Activated B cell treated with CpG ODN at 0.5 μM for 24 hours (primary cell): ENCODE measurements at regions not wholly inside any gene's neighbourhood (a gene's known extent, or its start where the extent isn't known, plus 50 kb on each side); places are given as distances from the start of the nearest gene placed in this dataset.

Source experiments
- ATAC-seq: fragments of 200-7000 bp; cut with Tn5 transposase; one replicate; pipeline ENCODE4 v1.10.0; 2021; ENCODE audit warnings: low read depth, mild to moderate bottlenecking, moderate library complexity
- CTCF ChIA-PET: fragments of 350-600 bp; sonication (Branson Sonifier 250); formaldehyde crosslinking; loops from one replicate; lab custom pipeline; 2021; ENCODE audit warnings: antibody characterized with exemption; lab: Charles Lee
- POLR2A ChIA-PET: fragments of 350-600 bp; sonication (Branson Sonifier 250); formaldehyde crosslinking; loops from one replicate; lab custom pipeline; 2021; ENCODE audit warnings: antibody characterized with exemption; lab: Charles Lee
- DNase-seq: peaks from one replicate; pipeline ENCODE4 v3.0.0; 2022
- H3K27ac Mint-ChIP-seq: one replicate; pipeline ENCODE4 v1.8.0; 2020; ENCODE audit warnings: mixed read lengths
- H3K27me3 Mint-ChIP-seq: one replicate; pipeline ENCODE4 v1.8.0; 2021; ENCODE audit warnings: mixed read lengths
- H3K36me3 Mint-ChIP-seq: one replicate; pipeline ENCODE4 v1.8.0; 2021; ENCODE audit warnings: low read depth, mixed read lengths
- H3K4me1 Mint-ChIP-seq: one replicate; pipeline ENCODE4 v1.8.0; 2021; ENCODE audit warnings: mixed read lengths
- H3K4me3 Mint-ChIP-seq: one replicate; pipeline ENCODE4 v1.8.0; 2020; ENCODE audit warnings: mild to moderate bottlenecking, mixed read lengths
- H3K9me3 Mint-ChIP-seq: one replicate; pipeline ENCODE4 v1.8.0; 2020; ENCODE audit warnings: mixed read lengths
- intact Hi-C: fragments of 100-400 bp; cut with micrococcal nuclease; formaldehyde crosslinking; loops from one replicate; pipeline ENCODE4 v1.15.1; 2024
- TF ChIP-seq, protein P1 (sequence below): fragments of 200-600 bp; IDR thresholded peaks from one replicate; pipeline ENCODE4 v1.8.0; 2022; ENCODE audit warnings: antibody characterized with exemption, mild to moderate bottlenecking

DNA sequence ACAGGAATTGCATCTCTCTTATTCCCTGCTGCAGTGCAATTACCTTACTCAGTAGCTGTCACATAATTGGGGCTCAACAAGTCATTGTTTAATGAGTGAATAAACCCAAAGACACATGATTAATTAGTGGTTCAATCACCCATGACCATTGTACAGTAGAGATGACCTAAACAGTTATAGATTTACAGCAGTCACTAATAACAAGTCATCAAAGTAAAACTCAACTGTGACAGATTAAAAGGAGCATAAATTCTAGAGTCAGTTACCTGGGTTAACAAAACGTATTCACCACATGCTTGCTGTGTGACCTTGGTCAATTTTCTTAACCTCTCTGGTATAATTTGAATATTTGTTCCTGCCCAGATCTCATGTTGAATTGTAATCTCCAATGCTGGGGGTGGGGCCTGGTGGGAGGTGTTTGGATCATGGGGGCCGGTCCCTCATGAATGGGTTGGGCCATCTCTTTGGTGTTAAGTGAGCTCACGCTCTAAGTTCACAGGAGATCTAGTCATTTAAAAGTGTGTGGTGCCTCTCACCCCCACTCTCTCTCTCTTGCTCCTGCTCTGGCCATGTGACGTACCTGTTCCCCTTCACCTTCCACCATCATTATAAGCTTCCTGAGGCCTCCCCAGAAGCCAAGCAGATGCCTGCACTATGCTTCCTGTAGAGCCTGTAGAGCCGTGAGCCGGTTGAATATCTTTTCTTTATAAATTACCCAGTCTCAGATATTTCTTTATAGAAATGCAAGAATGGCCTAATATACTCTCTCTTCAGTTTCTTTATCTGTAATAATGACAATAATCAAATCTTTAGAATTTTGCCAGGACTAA is 141.9 kb upstream of the PLEKHG7 start:
- H3K9me3 Mint-ChIP-seq: peaks cover 3% of the 10 kb centered on the region
- peaks cover 89% of the 10 kb centered on the region for H3K4me1 Mint-ChIP-seq
- TF ChIP-seq, protein P1, sequence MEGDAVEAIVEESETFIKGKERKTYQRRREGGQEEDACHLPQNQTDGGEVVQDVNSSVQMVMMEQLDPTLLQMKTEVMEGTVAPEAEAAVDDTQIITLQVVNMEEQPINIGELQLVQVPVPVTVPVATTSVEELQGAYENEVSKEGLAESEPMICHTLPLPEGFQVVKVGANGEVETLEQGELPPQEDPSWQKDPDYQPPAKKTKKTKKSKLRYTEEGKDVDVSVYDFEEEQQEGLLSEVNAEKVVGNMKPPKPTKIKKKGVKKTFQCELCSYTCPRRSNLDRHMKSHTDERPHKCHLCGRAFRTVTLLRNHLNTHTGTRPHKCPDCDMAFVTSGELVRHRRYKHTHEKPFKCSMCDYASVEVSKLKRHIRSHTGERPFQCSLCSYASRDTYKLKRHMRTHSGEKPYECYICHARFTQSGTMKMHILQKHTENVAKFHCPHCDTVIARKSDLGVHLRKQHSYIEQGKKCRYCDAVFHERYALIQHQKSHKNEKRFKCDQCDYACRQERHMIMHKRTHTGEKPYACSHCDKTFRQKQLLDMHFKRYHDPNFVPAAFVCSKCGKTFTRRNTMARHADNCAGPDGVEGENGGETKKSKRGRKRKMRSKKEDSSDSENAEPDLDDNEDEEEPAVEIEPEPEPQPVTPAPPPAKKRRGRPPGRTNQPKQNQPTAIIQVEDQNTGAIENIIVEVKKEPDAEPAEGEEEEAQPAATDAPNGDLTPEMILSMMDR: no peak
- H3K36me3 Mint-ChIP-seq: peaks cover 3% of the 10 kb centered on the region
- H3K27me3 Mint-ChIP-seq: no peaks in the 10 kb centered on the region
- ChIA-PET POLR2A (interaction anchor here (1.0 to 1.9 kb wide), 3 partner anchors 56 to 417 kb away, joined by 3 to 8 read pairs (median 6); partner anchors contain the start of gene BTG1), CTCF (no interaction called here)
- DNase-seq (no peak), ATAC-seq (no peak)
- intact Hi-C loops: no loop called here
- peak overlapping the region; percentile 65 for H3K27ac Mint-ChIP-seq
- H3K4me3 Mint-ChIP-seq: no peak overlapping the region

DNA sequence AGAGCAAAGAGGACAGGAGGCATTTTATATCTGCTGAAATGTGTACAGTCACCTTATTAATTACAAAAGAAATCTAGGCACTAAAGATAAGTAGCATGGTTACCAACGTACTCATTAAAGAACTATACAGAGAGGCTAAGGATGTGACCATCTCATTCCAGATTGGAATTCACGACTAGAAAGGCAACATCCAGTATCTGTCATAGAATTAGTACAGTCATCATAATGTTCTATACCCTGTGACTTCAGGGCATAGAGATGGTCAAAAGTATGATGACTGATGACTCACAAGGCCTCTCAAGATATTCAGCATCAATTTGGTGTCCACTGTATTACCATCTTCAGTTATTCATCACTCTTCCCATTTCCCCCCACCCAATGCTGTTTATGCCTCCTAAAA is 144.0 kb upstream of the PLEKHG7 start:
- H3K36me3 Mint-ChIP-seq: peaks cover 3% of the 10 kb centered on the region

DNA sequence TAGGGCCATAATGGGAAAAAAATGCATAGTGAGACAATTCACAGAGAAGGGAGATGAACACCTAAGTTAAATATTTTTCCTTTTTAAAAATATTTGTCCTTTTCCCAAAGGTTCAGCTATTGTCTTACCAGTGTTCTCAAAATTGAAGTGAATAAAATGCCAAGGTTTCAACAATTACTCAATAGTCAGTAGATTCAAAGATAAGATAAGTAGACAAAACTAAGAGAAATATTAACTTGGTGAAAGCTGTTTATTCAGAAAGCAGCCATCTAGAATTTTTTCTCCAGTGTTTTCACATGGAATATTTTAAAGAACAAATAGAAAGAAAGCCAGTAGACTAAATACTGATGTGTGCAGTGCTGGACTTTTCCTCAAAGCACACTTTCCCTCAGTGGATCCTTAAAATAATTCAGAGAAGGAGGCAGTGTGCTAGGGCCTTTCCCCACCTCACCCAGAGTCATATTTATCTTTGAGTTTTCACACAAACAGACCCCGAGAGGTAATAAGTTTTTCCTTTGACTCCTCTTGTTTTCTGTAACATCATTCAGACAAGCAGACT is 144.5 kb upstream of the PLEKHG7 start:
- TF ChIP-seq, protein P1: no peak
- peaks cover 3% of the 10 kb centered on the region for H3K36me3 Mint-ChIP-seq
- ChIA-PET POLR2A (interaction anchor here (0.7 to 3.0 kb wide), 7 partner anchors 52 to 413 kb away, joined by 3 to 28 read pairs (median 4); partner anchors contain the start of gene BTG1), CTCF (interaction anchor here (1.1 kb wide), 1 partner anchor 56 kb away, joined by 4 read pairs; no protein-coding TSS in a partner anchor)
- peak overlapping the region; percentile 33 for H3K4me3 Mint-ChIP-seq
- H3K27ac Mint-ChIP-seq: peak overlapping the region; percentile 75
- ATAC-seq: no peak
- intact Hi-C loops: loop anchor here (5.0 kb wide), 1 partner anchor 276 kb away; no protein-coding TSS in a partner anchor
- no peak for DNase-seq
- no peaks in the 10 kb centered on the region for H3K9me3 Mint-ChIP-seq
- H3K27me3 Mint-ChIP-seq: no peaks in the 10 kb centered on the region
- peaks cover 84% of the 10 kb centered on the region for H3K4me1 Mint-ChIP-seq

More for the DNA sequence above, 144.0 kb upstream of the PLEKHG7 start:
- DNase-seq (no peak), ATAC-seq (no peak)
- no peaks in the 10 kb centered on the region for H3K27me3 Mint-ChIP-seq
- H3K27ac Mint-ChIP-seq: peak overlapping the region; percentile 75
- peaks cover 89% of the 10 kb centered on the region for H3K4me1 Mint-ChIP-seq
- TF ChIP-seq, protein P1: no peak
- H3K4me3 Mint-ChIP-seq: peak overlapping the region; percentile 33
- intact Hi-C loops: loop anchor here (5.0 kb wide), 1 partner anchor 277 kb away; no protein-coding TSS in a partner anchor
- POLR2A ChIA-PET: interaction anchor here (1.0 to 3.0 kb wide), 3 partner anchors 56 to 413 kb away, joined by 5 to 28 read pairs (median 13); partner anchors contain the start of gene BTG1
- H3K9me3 Mint-ChIP-seq: no peaks in the 10 kb centered on the region
- CTCF ChIA-PET: interaction anchor here (1.1 kb wide), 1 partner anchor 57 kb away, joined by 4 read pairs; no protein-coding TSS in a partner anchor

DNA sequence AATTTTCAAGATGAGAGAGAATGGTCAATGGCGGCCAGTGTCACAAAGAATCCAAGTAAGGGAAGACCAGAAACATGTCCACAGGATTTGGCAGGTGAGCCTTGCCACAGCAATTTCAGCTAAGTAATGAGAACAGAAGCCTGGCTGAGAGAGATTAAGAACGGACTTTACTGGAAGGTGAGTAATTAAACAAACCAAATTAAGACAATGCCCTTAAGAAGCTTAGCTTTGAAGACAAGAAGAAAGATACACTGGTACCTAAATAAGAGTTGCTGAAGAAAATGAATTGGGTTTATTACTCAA is 145.4 kb upstream of the PLEKHG7 start:
- Mint-ChIP-seq H3K36me3 (peaks cover 3% of the 10 kb centered on the region), H3K4me1 (peaks cover 76% of the 10 kb centered on the region), H3K27ac (peak overlapping the region; percentile 90), H3K4me3 (peak overlapping the region; percentile 69), H3K9me3 (no peaks in the 10 kb centered on the region), H3K27me3 (no peaks in the 10 kb centered on the region)
- POLR2A ChIA-PET: interaction anchor here (0.7 to 3.0 kb wide), 19 partner anchors 8 to 420 kb away, joined by 3 to 28 read pairs (median 6); partner anchors contain the start of gene BTG1
- CTCF ChIA-PET: interaction anchor here (0.9 kb wide), 1 partner anchor 746 kb away, joined by 3 read pairs; no protein-coding TSS in a partner anchor
- intact Hi-C loops: loop anchor here (2.0 to 5.0 kb wide), 3 partner anchors 17 to 275 kb away; no protein-coding TSS in a partner anchor
- TF ChIP-seq, protein P1: no peak
- ATAC-seq (no peak), DNase-seq (no peak)
